ENCODE measurements at regions not wholly inside any gene's neighbourhood (a gene's known extent, or its start where the extent isn't known, plus 50 kb on each side); places are given as distances from the start of the nearest gene placed in this dataset.

DNA sequence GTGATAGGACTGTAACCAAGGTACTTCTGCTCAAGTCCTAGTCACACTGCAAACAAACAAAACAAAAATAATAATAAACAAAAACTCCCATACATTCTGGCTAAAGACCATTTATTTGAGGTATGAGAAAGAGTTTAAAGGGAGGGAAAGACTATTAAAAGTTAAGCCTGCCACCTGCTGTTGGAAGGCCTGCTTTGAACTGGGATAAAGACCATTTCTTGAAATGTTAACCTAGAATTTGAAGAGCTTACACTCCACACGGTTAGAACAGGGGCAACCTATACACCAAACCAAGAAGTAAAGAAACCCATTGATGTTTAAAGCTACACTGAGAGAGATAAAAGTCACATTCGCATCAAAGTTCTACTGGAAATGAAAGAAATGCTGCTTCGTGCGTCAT is 548.7 kb upstream of the DIPK2B start:
- no peak for DNase-seq (ENCODE audit: low read depth in 3 of 3)

- no peak for DNase-seq (ENCODE audit: low read depth in 3 of 3)
These were observed 547.7 kb upstream of the DIPK2B start for GRCh38 chrX:45748369-45748774.

- DNase-seq (ENCODE audit: low read depth in 3 of 3): no peak
These were observed 547.2 kb upstream of the DIPK2B start for GRCh38 chrX:45747905-45748304.

DNA sequence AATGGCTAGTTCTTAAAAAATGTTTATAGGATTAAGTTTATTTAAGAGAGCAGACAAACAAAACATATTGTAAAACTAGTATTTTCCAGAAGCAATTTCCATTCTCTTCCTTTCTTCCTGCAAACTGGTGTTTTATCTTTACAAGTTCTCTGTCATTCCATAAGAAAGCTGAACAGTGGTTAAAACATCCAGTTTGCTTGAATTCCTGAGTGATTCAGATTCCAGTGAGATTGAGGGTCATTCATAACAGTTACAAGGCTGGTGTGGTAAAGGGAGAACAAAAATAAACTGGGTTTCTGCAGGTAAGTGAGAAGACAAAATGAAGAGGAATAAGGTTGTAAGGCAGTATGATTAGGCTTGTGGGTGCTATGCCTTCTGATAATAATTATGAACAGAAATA is 544.8 kb upstream of the DIPK2B start:
- no peak for DNase-seq (ENCODE audit: low read depth in 3 of 3)

GRCh38 chrX:45743906-45744625 is 543.4 kb upstream of the DIPK2B start:
- no peak for DNase-seq (ENCODE audit: low read depth in 3 of 3)

- peak in 1 of 3 experiments; percentile 29 for DNase-seq (ENCODE audit: low read depth in 3 of 3)
These were observed 542.4 kb upstream of the DIPK2B start for GRCh38 chrX:45743081-45743533.

- no peak for DNase-seq (ENCODE audit: low read depth in 3 of 3)
These were observed 539.6 kb upstream of the DIPK2B start for GRCh38 chrX:45740291-45740690.

DNA sequence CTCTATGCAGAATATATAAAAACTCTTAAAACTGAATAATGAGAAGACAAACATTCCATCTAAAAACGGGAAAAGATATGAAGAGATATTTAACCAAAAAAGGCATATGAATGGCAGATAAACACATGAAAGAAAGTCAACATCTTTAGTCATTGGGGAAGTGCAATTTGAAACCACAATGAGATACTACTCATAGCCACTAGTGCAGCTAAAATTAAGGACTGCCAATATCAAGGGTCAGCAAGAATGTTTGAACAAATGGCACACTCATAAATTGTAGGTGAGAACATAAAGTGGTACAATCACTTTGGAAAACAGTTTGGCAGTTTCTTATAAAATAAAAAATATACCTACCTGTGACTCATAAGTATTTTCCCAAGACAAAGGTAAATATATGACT is 534.9 kb upstream of the DIPK2B start:
- no peak for DNase-seq (ENCODE audit: low read depth in 3 of 3)

DNA sequence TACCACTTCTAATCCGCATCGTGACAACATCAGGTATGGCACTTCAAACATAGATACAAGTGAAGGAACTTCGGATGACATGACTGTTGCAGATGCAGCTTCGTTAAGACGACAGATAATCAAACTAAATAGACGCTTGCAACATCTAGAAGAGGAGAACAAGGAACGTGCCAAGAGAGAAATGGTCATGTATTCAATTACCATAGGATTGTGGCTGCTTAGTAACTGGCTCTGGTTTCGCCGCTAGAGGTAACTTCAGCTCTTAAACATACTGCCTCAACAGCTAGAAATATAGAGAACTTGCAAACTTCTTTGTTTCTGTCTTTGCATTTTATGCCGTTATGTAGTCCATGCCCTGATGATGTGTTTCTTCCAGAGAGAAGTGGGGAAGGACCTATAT is 530.8 kb upstream of the DIPK2B start:
- no peak for DNase-seq (ENCODE audit: low read depth in 3 of 3)

DNA sequence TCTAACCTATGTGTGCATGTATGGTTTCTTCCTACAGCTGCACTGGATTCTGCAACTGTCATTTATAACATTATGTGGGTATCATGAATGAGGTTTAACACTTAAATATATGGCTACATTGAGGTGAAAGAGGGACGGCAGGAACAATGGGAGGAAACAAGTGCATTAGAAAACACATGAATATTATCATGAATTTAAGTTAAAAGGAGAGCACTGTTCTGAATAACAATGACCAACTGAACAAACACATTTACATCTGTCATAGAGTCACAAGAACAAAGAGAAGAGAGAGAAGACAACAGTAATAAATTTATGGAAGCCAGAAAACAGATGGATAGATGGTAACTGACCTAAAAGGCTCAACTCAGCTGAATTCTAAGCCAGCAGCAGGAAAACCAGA is 527.1 kb upstream of the DIPK2B start:
- DNase-seq (ENCODE audit: low read depth in 3 of 3): no peak

DNA sequence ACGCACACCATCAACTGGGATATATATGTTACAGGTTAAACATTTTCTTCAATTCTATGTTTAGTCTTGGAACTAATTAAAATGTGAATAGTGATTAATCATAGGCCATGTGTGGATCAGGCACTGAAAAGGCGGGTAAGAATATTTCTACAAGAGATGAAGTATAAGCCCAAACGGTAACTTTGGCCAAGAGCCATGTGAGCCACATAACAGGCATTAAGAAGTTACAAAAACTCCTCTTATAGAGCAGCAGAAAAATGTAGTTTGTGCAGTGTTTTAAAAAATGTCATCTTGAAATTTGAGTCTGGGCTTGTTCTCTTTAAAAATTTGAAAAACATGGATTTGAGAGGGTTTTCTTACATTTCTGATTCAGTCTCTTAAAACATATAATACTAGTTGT is 521.8 kb upstream of the DIPK2B start:
- DNase-seq (ENCODE audit: low read depth in 3 of 3): no peak

DNA sequence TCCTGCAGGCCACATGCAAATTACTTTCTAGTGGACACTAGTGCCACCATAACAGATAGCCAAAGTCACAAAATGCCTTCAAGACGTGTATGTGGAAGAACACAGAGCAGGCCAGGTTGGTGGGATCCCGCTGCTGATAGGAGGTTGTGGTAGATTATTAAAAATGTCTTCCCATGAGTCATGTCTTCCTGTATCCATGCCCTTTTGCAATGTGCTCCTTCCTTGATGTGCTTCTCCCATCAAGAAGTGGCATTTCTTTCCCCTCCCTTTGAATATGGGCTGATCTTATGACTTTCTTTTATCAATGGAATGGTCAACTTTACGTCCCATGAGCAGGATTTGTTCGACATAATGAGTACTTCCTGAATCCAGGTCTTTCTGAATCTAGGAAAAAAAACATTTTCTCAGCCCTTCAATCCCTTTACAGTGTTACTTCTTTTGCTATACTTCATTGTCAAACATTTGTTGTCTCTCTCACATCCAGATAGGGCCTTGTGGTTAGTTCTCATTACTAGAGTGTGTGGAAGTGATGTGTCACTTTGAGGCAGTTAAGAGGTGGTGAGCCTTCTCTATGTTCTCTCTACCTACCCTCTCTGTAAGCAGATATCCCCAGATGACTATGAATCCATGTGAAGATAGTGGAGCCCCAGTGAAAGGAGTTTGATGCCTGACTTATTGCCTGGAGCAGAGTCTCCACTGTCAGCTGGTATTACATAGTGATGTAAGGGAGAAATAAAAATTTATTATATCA is 519.2 kb upstream of the DIPK2B start:
- no peak for DNase-seq (ENCODE audit: low read depth in 3 of 3)

- DNase-seq (ENCODE audit: low read depth in 3 of 3): no peak
These were observed 518.0 kb upstream of the DIPK2B start for GRCh38 chrX:45718676-45719075.

GRCh38 chrX:45716750-45717149 is 516.1 kb upstream of the DIPK2B start:
- no peak for DNase-seq (ENCODE audit: low read depth in 3 of 3)

DNA sequence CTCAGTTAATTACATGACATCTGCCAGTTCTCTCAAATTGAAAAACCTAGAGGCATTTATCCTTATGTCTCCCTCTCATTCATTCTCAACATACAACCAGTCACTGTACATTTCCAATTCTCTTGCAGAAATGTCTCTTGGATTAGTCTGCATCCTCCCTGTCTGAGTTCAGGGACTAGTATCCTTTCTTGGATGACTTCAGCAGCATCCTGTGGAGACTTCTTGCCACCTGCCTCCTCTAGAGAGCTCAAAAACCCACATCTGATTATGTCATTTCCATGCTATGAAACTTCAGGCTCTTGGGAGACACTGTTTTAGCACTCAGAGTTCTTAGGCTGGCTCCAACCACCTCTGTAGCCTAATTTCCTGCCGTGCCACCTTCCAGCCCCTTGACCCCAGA is 515.1 kb upstream of the DIPK2B start:
- DNase-seq (ENCODE audit: low read depth in 3 of 3): no peak

GRCh38 chrX:45714866-45715265 is 514.2 kb upstream of the DIPK2B start:
- peak in 2 of 3 experiments; percentile 10 to 15 for DNase-seq (ENCODE audit: low read depth in 3 of 3)

DNA sequence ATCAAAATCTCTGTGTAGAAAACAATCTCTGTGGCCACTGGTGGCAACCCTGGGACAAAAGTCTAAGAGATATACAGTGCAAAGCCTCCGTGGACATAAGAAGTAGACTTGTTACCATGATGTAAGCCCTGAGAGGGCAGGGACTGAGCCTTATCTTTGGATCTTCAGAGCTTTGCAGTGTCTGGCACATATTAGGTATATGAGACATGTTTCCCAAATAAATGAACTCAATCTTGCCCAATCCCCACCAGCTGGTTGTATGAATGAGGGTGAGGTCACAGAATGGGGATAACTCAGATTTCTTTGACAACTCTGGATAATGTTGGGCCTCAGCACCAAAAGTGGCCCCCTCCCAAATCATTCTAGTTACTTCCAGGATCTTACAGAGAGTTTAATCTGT is 511.4 kb upstream of the DIPK2B start:
- no peak for DNase-seq (ENCODE audit: low read depth in 3 of 3)

DNA sequence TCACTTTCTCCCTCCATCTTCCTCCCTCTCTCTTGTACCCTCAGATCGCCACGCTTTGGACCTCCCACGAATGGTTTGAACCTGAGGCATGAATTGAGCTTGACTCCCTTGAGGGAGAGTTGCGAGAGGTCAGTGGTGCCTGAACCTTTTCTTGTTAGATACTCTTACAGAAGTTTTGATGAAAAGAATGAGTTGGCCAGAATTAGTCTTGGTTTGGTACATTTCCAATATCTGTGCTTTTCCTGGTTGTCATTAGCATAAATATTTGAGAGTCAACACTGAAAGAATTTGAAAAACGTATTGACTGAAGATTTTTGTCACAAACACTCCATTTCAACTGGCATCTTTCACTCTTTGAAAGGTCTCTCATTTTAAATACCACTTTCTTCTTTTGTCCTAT is 510.6 kb upstream of the DIPK2B start:
- DNase-seq (ENCODE audit: low read depth in 3 of 3): no peak

- peak; percentile 11 to 59 (median 40) for DNase-seq (ENCODE audit: low read depth in 3 of 3)
These were observed 509.6 kb upstream of the DIPK2B start for GRCh38 chrX:45710081-45710801.

- no peak for DNase-seq (ENCODE audit: low read depth in 3 of 3)
These were observed 508.7 kb upstream of the DIPK2B start for GRCh38 chrX:45709381-45709780.

GRCh38 chrX:45699158-45699557 is 498.5 kb upstream of the DIPK2B start:
- no peak for DNase-seq (ENCODE audit: low read depth in 3 of 3)

- DNase-seq (ENCODE audit: low read depth in 3 of 3): no peak
These were observed 496.9 kb upstream of the DIPK2B start for GRCh38 chrX:45697591-45697990.

- DNase-seq (ENCODE audit: low read depth in 3 of 3): no peak
These were observed 496.1 kb upstream of the DIPK2B start for GRCh38 chrX:45696736-45697135.
